KOPT-K1 (cell line): ENCODE measurements at regions not wholly inside any gene's neighbourhood (a gene's known extent, or its start where the extent isn't known, plus 50 kb on each side); places are given as distances from the start of the nearest gene placed in this dataset.
"Not testable (repeated sequence)": the region's sequence is repeated elsewhere in the genome, so short reads cannot be mapped to it uniquely, and the experiment has no call there.

Source experiments
- H3K27ac ChIP-seq: fragments of 200-600 bp; sonication (generic); 2 replicates; pipeline ENCODE4 v1.5.1; 2016; ENCODE audit warnings: antibody characterized with exemption, mild to moderate bottlenecking, low read depth, low read length; ENCODE audit not compliant: poor library complexity, severe bottlenecking
- H3K36me3 ChIP-seq: fragments of 200-600 bp; sonication (generic); 2 replicates; pipeline ENCODE4 v1.5.1; 2017; ENCODE audit warnings: antibody characterized with exemption, mild to moderate bottlenecking, low read length, moderate library complexity; ENCODE audit not compliant: insufficient read depth
- H3K9me3 ChIP-seq: fragments of 200-600 bp; sonication (generic); 2 replicates; pipeline ENCODE4 v1.5.1; 2017; ENCODE audit warnings: antibody characterized with exemption, low read length, mild to moderate bottlenecking; ENCODE audit not compliant: insufficient read depth, poor library complexity, severe bottlenecking

DNA sequence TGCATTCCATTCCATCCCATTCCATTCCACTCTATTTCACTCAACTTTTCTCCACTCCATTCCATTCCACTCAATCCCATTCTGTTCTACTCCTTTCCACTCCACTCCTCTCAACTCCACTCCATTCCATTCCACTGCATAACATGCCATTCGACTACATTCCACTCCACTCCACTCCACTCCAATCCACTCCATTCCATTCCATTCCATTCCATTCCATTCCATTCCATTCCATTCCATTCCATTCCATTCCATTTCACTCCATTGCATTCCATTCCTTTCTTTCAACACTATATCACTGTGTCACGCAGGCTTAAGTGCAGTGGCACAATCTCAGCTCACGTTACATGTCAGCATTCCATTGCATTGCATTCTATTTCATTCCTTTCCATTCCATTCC lies 1430.4 kb downstream of the TSPY10 start:
- H3K27ac ChIP-seq, H3K36me3 ChIP-seq: not testable (repeated sequence)
- peaks cover 83% of the 10 kb centered on the region for H3K9me3 ChIP-seq

DNA sequence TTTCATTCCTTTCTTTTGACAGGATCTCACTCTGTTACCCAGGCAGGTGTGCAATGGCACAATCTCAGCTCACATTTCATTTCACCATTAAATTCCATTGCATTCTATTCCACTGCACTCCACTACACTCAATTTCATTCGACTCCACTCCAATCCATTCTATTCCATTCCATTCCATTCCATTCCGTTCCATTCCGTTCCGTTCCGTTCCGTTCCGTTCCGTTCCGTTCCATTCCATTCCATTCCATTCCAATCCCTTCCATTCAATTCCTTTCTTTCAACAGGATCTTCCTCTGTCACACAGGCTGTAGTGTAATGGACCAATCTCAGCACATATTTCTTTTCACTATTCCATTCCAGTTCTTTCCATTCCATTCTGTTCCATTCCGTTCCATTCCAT lies 1445.7 kb downstream of the TSPY10 start:
- H3K9me3 ChIP-seq: peaks cover 89% of the 10 kb centered on the region

DNA sequence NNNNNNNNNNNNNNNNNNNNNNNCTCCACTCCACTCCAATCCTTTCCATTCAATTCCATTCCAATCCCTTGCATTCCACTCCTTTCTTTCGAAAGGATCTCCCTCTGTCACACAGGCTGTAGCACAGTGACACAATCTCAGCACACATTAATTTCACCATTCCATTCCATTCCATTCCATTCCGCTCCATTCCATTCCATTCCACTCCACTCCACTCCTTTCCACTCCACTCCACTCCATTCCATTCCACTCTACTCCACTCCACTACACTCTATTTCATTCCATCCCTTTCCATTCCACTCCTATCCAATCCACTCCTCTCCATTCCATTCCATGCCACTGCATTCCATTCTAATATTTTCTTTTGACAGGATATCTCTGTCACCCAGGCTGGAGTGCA lies 1459.0 kb downstream of the TSPY10 start:
- Histone ChIP-seq H3K36me3 (no peaks in the 10 kb centered on the region), H3K27ac (no peak overlapping the region), H3K9me3 (peaks cover 98% of the 10 kb centered on the region)

More for the DNA sequence above, 1445.7 kb downstream of the TSPY10 start:
- no peaks in the 10 kb centered on the region for H3K36me3 ChIP-seq
- H3K27ac ChIP-seq: no peak overlapping the region

DNA sequence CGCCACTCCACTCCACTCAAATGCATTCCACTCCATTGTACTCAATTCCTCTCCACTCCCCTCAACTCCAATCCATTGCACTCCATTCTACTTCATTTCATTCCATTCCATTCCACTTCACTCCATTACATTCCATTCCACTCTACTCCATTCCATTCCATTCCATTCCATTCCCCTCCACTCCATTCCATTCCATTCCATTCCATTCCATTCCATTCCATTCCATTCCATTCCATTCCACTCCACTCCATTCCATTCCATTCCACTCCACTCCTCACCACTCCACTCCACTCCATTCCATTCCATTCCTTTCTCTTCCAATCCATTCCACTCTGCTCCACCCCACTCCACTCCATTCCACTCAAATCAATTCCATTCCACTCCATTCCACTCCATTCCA lies 1459.9 kb downstream of the TSPY10 start:
- Histone ChIP-seq H3K9me3 (peaks cover 98% of the 10 kb centered on the region), H3K36me3 (no peaks in the 10 kb centered on the region), H3K27ac (no peak overlapping the region)

DNA sequence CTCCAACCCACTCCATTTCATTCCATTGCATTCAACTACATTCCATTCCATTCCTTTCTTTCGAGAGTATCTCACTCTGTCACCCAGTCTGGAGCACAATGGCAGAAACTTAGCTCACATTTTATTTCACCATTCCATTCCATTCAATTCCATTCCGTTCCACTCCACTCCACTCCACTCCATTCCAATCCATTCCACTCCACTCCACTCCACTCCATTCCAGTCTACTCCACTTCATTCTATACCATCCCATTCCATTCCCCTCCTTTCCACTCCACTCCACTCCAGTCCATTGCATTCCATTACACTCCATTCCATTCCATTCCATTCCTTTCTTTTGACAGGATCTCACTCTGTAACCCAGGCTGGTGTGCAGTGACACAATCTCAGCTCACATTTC lies 1466.3 kb downstream of the TSPY10 start:
- Histone ChIP-seq H3K27ac (no peak overlapping the region), H3K9me3 (peaks cover 98% of the 10 kb centered on the region), H3K36me3 (no peaks in the 10 kb centered on the region)

DNA sequence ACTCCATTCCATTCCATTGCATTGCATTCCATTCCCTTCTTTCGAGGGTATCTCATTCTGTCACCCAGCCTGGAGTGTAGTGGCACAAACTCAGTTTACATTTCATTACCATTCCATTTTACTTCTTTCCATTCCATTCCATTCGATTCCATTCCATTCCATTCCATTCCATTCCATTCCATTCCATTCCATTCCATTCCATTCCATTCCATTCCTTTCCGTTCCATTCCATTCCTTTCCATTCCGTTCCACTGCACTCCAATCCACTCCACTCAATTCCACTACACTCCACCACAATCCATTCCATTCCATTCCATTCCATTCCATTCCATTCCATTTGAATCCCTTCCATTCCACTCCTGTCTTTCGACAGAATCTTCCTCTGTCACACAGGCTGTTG lies 1472.0 kb downstream of the TSPY10 start:
- not testable (repeated sequence) for H3K27ac ChIP-seq, H3K36me3 ChIP-seq
- peaks cover 91% of the 10 kb centered on the region for H3K9me3 ChIP-seq

DNA sequence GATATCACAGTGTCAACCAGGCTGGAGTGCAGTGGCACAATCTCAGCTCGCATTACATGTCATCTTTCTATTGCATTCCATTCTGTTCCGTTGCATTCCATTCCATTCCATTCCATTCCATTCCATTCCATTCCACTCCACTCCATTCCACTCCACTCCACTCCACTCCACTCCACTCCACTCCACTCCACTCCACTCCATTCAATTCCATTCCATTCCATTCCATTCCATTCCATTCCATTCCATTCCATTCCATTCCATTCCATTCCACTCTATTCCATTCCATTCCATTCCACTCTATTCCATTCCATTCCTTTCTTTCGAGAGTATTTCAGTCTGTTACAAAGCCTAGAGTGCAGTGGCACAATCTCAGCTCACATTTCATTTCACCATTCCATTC lies 1486.5 kb downstream of the TSPY10 start:
- H3K36me3 ChIP-seq, H3K27ac ChIP-seq: not testable (repeated sequence)
- H3K9me3 ChIP-seq: peaks cover 89% of the 10 kb centered on the region

DNA sequence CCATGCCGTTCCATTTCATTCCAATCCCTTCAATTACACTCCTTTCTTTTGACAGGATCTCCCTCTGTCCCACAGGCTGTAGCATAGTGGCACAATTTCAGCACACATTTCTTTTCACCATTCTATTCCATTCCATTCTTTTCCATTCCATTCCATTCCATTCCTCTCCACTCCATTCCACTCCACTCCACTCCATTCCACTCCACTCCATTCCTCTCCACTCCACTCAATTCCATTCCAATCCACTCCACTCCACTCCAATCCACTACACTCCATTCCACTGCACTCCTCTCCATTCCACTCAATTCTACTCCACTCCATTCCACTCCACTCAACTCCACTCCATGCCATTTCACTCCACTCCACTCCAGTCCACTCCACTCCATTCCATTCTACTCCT lies 1495.1 kb downstream of the TSPY10 start:
- Histone ChIP-seq H3K9me3 (peaks cover 90% of the 10 kb centered on the region), H3K27ac (no peak overlapping the region), H3K36me3 (no peaks in the 10 kb centered on the region)

DNA sequence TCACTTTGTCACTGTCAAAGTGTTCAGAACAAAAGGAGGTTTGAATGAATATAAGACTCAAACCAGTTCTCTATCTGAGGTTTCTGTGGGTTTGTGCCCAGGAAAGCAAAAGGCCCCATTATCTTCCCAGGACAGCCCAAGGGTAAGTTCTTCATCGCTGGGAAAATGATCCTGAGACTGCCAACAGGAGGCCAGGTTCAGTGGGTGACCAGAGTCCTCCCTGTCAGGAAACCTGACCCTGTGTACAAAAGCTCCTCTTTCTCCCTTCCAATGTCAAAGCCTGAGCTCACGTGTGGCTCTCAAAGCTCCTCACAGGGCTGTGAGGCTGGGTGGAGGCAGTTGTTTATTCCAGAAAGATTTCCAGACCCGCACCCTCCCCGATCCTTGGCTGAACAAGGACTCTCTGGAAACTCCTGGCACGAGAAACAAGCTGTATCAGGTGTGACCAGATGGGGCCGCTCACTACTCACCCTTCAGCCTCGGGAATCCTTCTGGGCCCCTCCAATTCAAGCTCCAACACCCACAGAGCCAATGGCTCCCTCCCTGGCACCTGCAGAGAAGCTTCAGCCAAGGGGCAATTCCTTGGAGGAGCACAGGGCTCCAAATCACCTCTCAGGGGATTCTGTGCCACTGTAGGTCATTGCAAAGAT lies 1516.7 kb downstream of the TSPY10 start:
- peaks cover 11% of the 10 kb centered on the region for H3K9me3 ChIP-seq
- no peaks in the 10 kb centered on the region for H3K36me3 ChIP-seq
- H3K27ac ChIP-seq: no peak overlapping the region

DNA sequence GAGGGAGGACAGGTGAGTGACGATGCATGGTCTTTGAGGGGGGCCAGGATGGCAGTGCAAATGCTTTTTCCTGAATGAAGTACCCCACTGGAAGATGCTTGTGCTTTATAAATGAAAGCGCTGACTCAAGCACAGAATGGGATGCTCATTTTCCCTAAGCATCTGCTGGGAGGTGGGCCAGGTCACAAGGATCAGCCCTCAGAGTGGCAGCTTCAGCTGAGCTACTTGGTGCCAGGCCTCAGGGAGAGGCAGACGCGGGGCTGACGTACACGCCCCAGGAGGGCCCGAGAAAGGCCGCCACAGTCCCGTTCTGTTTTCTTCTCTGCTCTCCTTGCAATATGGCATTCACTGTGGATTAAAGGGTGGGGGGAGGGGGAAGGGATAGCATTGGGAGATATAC lies 1535.8 kb downstream of the TSPY10 start:
- Histone ChIP-seq H3K27ac (no peak overlapping the region), H3K9me3 (peaks cover 6% of the 10 kb centered on the region), H3K36me3 (no peaks in the 10 kb centered on the region)

DNA sequence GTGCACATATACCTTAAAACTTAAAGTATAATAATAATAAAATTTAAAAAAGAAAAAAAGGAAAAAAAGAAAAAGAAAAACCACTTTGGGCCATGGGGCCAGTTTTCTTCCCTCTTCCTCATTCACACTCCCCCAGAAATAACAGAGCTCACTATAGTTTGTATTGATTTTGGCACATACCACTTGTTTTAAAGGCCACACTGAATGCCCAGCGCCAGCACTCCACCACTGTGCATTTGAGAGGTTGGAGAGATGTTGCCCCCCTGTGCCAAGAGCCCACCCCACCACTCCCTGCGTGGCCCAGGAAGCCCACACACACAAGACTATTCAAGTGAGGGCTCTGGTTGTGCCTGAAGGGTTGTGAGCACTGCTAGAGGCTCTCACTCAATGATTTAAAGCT lies 1536.3 kb downstream of the TSPY10 start:
- Histone ChIP-seq H3K27ac (no peak overlapping the region), H3K36me3 (no peaks in the 10 kb centered on the region), H3K9me3 (peaks cover 6% of the 10 kb centered on the region)

DNA sequence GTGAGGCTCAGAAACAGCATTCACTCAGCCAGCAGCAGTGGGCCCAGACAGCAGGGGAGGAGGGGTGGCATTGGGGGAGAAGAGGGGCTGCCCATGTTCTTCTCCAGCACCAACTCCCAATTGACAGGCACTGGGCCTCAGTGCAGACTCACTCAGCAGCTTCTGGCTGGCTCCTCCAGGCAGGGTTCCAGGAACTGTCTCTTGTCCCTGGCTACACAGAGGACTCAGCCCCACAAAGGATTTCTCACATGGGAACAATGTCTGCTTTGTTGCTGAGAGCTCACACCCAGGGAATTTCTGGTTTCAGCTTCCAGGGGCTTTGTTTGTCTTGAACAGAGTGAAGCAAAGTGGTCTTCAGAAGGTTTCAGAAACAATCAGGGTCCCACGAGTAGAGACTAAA lies 1536.7 kb downstream of the TSPY10 start:
- H3K27ac ChIP-seq: no peak overlapping the region
- no peaks in the 10 kb centered on the region for H3K36me3 ChIP-seq
- peaks cover 6% of the 10 kb centered on the region for H3K9me3 ChIP-seq

DNA sequence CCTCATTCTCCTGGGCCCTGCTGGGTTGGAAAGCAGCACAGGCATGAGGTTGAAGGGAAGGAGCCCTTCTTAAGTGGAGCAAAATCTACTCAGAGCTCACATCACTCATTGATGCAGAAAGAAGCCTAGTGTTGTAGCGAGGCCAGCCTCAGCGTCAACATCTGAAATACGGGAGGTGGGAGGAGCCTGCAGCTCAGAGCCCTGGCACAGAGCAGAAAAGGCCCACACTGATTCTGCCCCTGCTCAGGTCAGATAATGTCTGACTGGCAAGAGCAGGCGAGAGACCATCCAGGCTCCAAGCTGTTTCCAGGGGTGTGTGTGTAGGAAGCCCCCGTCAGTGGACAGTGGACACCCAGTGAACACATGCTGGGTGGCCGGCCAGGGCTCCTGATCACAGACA lies 1541.6 kb downstream of the TSPY10 start:
- Histone ChIP-seq H3K36me3 (no peaks in the 10 kb centered on the region), H3K9me3 (peaks cover 6% of the 10 kb centered on the region)

DNA sequence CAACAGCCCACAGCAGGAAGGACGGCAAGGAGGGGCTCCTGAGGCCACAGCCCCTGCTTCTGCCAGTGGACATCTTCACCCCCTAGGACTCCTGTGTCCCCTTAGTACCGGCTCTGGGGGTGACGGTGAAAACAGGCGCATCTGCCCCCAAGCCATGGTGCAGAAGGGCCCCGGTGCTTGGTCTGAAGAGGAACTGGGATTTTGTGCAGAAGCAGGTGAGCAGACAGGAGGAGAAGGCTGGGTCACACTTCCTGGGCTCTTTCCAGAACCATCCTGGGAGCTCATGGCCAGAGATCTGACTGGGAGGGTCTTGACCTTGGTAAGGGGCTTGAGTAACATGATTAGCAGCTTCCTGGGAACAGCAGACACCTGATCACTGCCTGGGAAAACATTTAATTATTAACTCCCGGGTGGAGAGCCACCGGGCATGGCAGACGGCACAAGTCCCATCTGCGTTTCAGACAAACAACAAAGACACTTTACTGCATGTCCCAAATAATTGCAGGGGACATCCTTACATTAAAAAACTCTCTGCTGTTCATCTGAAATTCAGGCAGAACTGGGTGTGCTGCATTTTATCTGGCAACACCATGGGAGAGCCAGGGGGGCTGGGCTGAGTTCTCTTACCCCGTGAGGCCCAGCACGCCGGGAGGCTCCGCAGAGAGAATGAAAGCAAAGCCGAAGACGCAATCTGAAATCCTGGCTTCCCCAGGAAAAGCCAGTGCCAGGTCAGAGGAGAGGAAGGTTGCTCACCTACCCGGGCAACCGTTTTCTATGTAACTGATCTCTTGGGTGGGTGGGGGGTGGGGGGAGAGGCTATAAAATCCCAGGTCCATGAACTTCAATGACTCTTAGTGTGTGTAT lies 1542.8 kb downstream of the TSPY10 start:
- H3K9me3 ChIP-seq: peaks cover 6% of the 10 kb centered on the region
- H3K36me3 ChIP-seq: no peaks in the 10 kb centered on the region
- no peak overlapping the region for H3K27ac ChIP-seq

More for the DNA sequence above, 1541.6 kb downstream of the TSPY10 start:
- no peak overlapping the region for H3K27ac ChIP-seq

DNA sequence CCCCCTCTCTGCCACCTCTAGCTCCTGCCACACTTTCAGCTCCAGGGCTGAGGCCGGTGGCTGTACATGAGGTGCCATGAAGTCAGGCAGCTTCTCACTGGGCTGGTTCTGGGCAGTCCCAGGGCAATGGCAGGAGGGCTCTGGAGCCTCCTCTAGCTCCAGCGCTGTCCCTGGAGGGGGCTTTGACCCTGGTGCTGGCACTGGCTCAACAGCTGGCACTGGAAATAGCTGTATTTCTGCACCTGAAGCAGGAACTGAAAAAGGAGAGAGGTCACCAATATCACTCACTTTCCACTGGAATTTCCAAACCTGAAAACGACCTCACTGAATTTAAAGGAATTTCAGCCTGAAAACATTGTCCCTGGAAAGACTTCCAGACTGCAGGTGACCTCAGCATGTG lies 1558.1 kb downstream of the TSPY10 start:
- H3K27ac ChIP-seq, H3K9me3 ChIP-seq, H3K36me3 ChIP-seq: not testable (repeated sequence)

DNA sequence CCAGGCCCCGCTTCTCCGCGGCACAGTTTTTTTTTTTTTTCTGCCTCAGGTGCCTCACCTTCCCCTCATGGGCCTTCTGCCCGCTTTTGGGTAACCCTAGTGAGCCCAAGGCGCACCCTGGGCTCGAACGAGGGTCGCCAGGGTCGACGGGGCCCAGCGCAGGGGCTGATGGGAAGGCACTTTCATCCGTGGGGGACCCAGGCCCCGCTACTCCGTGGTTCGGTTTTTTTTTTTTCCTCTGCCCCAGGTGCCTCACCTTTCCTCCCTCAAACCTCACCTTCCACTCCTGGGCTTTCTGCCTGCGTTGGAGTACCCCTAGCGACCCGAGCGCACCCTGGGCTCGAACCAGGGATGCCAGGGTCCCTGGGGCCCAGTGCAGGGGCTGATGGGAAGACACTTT lies 1569.8 kb downstream of the TSPY10 start:
- H3K9me3 ChIP-seq: peaks cover 28% of the 10 kb centered on the region
- not testable (repeated sequence) for H3K36me3 ChIP-seq, H3K27ac ChIP-seq
